ENCODE measurements at regions not wholly inside any gene's neighbourhood (a gene's known extent, or its start where the extent isn't known, plus 50 kb on each side); places are given as distances from the start of the nearest gene placed in this dataset.

DNA sequence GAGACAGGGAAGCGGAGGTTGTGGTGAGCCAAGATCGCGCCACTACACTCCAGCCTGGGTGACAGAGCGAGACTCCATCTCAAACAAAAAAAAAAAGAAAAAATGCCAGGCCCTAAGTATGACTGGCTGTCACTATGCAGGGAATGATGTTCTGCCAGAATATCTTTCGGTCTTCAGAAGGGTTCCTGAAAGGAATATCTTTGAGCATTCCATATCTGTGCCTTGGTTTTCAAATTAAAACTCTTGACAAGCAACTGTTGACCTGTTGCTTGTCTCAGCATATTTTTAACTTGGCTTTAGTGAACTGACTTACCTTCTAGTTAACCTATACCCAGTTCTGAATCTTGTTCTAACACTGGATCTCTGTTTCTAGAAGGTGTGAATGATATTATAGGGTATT, 953.2 kb upstream of the FAM98A start:
- TF ChIP-seq, protein P1, sequence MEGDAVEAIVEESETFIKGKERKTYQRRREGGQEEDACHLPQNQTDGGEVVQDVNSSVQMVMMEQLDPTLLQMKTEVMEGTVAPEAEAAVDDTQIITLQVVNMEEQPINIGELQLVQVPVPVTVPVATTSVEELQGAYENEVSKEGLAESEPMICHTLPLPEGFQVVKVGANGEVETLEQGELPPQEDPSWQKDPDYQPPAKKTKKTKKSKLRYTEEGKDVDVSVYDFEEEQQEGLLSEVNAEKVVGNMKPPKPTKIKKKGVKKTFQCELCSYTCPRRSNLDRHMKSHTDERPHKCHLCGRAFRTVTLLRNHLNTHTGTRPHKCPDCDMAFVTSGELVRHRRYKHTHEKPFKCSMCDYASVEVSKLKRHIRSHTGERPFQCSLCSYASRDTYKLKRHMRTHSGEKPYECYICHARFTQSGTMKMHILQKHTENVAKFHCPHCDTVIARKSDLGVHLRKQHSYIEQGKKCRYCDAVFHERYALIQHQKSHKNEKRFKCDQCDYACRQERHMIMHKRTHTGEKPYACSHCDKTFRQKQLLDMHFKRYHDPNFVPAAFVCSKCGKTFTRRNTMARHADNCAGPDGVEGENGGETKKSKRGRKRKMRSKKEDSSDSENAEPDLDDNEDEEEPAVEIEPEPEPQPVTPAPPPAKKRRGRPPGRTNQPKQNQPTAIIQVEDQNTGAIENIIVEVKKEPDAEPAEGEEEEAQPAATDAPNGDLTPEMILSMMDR (IDR thresholded peaks at IDR 0.05) = no peak
- CTCF ChIA-PET = no interaction called here
- peaks cover 14% of the 10 kb centered on the region for H3K9me3 Mint-ChIP-seq

DNA sequence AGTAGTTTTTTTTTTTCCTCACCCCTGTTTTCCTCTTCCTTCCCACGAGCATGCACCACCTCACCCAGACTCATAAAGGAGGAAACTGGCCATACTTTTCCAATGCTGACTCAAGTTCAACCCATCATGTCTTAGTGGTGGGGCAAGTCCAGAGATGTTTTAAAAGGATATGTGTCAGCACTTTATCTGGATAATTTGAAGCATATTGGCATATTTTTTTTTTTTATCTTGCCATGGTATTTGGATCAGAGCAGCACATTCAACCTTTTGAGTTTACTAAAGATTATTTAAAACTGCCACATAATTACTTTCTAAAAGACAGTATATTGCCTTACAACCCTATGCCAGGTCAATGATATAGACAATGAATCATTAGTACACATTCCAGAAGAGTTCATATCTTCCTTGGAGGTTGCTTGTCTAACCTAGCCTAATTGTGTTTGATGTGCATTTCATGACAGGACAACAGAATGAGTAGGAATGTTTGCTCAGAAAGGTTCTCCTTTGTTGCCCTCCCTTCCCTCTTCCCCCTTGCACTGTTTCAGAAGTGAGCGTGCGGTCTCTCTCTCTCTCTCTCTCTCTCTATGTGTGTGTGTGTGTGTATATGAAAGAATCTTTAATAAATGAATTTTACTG, 950.7 kb upstream of the FAM98A start:
- Mint-ChIP-seq H3K36me3 (ENCODE audit: low read depth) (no peaks in the 10 kb centered on the region), H3K27me3 (no peaks in the 10 kb centered on the region), H3K9me3 (peaks cover 16% of the 10 kb centered on the region), H3K27ac (no peak overlapping the region), H3K4me1 (ENCODE audit: low read depth) (no peaks in the 10 kb centered on the region), H3K4me3 (no peak overlapping the region)
- TF ChIP-seq, protein P1 (IDR thresholded peaks at IDR 0.05) = no peak
- DNase-seq (no peak), ATAC-seq (ENCODE audit: poor library complexity) (no peak)
- peaks cover 0 to 24% of the 10 kb centered on the region in 2 experiments for H3K9me3 ChIP-seq (ENCODE audit: control insufficient read depth in 1 of 2, insufficient read depth in 1 of 2, low read length in 2 of 2)
- H3K4me1 ChIP-seq (ENCODE audit: insufficient read depth, low read length) = no peaks in the 10 kb centered on the region
- H3K36me3 ChIP-seq (ENCODE audit: insufficient read depth, low read length) = no peaks in the 10 kb centered on the region
- POLR2A ChIA-PET = no interaction called here
- no peaks in the 10 kb centered on the region for H3K27me3 ChIP-seq (ENCODE audit: control insufficient read depth in 1 of 2, insufficient read depth in 2 of 2, low read length in 2 of 2)
- H3K27ac ChIP-seq (ENCODE audit: low read depth in 1 of 2, low read length in 2 of 2) = no peak overlapping the region
- H3K4me3 ChIP-seq (ENCODE audit: low read length) = no peak overlapping the region
- CTCF ChIA-PET = no interaction called here
- intact Hi-C loops (cut with DNase I, micrococcal nuclease) = no loop called here

More for the DNA sequence above, 953.2 kb upstream of the FAM98A start:
- Mint-ChIP-seq H3K36me3 (ENCODE audit: low read depth) (no peaks in the 10 kb centered on the region), H3K27ac (no peak overlapping the region), H3K4me1 (ENCODE audit: low read depth) (no peaks in the 10 kb centered on the region), H3K27me3 (no peaks in the 10 kb centered on the region), H3K4me3 (no peak overlapping the region)
- POLR2A ChIA-PET = no interaction called here
- ATAC-seq (ENCODE audit: poor library complexity) (no peak), DNase-seq (no peak)
- intact Hi-C loops (cut with DNase I, micrococcal nuclease) = no loop called here
- no peaks in the 10 kb centered on the region for H3K4me1 ChIP-seq (ENCODE audit: insufficient read depth, low read length)
- H3K4me3 ChIP-seq (ENCODE audit: low read length) = no peak overlapping the region
- H3K9me3 ChIP-seq (ENCODE audit: control insufficient read depth in 1 of 2, insufficient read depth in 1 of 2, low read length in 2 of 2) = peaks cover 0 to 11% of the 10 kb centered on the region in 2 experiments
- H3K36me3 ChIP-seq (ENCODE audit: insufficient read depth, low read length) = no peaks in the 10 kb centered on the region
- H3K27me3 ChIP-seq (ENCODE audit: control insufficient read depth in 1 of 2, insufficient read depth in 2 of 2, low read length in 2 of 2) = no peaks in the 10 kb centered on the region
- H3K27ac ChIP-seq (ENCODE audit: low read depth in 1 of 2, low read length in 2 of 2) = no peak overlapping the region

DNA sequence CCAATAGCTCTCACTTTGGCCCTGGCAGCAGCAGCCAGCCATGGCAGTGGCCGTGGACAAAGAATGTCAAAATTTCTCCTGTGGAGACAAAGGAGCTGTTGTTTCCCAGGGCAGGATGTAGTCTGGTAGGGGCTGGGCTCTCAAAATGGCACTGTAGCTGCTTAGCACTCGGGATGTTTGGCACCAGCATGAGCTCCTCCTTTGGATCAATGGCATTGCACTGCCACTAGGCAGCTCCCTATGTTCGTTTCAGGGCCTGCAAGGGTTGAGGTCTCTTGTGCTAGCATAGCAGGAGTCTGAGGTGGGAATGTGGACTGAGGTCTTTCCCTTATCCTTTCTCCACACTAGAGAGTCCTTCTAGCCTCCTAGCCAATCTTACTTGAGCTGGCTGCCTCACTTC, 948.8 kb upstream of the FAM98A start:
- no peaks in the 10 kb centered on the region for H3K4me1 Mint-ChIP-seq (ENCODE audit: low read depth)
- H3K4me3 Mint-ChIP-seq = no peak overlapping the region
- H3K9me3 ChIP-seq (ENCODE audit: control insufficient read depth in 1 of 2, insufficient read depth in 1 of 2, low read length in 2 of 2) = peaks cover 0 to 24% of the 10 kb centered on the region in 2 experiments
- intact Hi-C loops (cut with DNase I, micrococcal nuclease) = no loop called here
- no peaks in the 10 kb centered on the region for H3K27me3 ChIP-seq (ENCODE audit: control insufficient read depth in 1 of 2, insufficient read depth in 2 of 2, low read length in 2 of 2)
- H3K4me3 ChIP-seq (ENCODE audit: low read length) = no peak overlapping the region
- ChIA-PET CTCF (no interaction called here), POLR2A (no interaction called here)
- no peaks in the 10 kb centered on the region for H3K27me3 Mint-ChIP-seq
- no peak overlapping the region for H3K27ac Mint-ChIP-seq
- H3K4me1 ChIP-seq (ENCODE audit: insufficient read depth, low read length) = no peaks in the 10 kb centered on the region
- no peaks in the 10 kb centered on the region for H3K36me3 ChIP-seq (ENCODE audit: insufficient read depth, low read length)
- no peak overlapping the region for H3K27ac ChIP-seq (ENCODE audit: low read depth in 1 of 2, low read length in 2 of 2)
- TF ChIP-seq, protein P1 (IDR thresholded peaks at IDR 0.05) = no peak
- no peaks in the 10 kb centered on the region for H3K36me3 Mint-ChIP-seq (ENCODE audit: low read depth)
- H3K9me3 Mint-ChIP-seq = peaks cover 19% of the 10 kb centered on the region
- no peak for DNase-seq
- no peak for ATAC-seq (ENCODE audit: poor library complexity)

Measured in CD4-positive, alpha-beta T cell (primary cell).